Uterus (tissue), 2 donors: ENCODE measurements at regions not wholly inside any gene's neighbourhood (a gene's known extent, or its start where the extent isn't known, plus 50 kb on each side); places are given as distances from the start of the nearest gene placed in this dataset.

Experiments
- CTCF ChIP-seq, 4 experiments: fragments of 200-600 bp in 2 of 4; fragments of 450-650 bp in 2 of 4; sonication (generic) in 2 of 4; IDR thresholded peaks; one replicate each; pipeline ENCODE4 v1.5.1; 2016 to 2019; ENCODE audit warnings: antibody characterized with exemption in 4 of 4, mild to moderate bottlenecking in 2 of 4, moderate library complexity in 1 of 4
- POLR2A ChIP-seq, 2 donors: fragments of 450-650 bp; IDR thresholded peaks; one replicate each; pipeline ENCODE4 v1.6.1; 2016; ENCODE audit warnings: antibody characterized with exemption in 2 of 2, mild to moderate bottlenecking in 1 of 2, moderate library complexity in 1 of 2

- TF ChIP-seq CTCF (IDR thresholded peaks at IDR 0.05) (no peak), POLR2A (IDR thresholded peaks at IDR 0.05) (no peak)
Observed at GRCh38 chr2:83162421-83162820, 1296.7 kb downstream of the SUCLG1 start.
